Suprapubic skin (tissue), 4 donors: ENCODE measurements at regions not wholly inside any gene's neighbourhood (a gene's known extent, or its start where the extent isn't known, plus 50 kb on each side); places are given as distances from the start of the nearest gene placed in this dataset.

Experiments used
- CTCF ChIP-seq, 2 donors: fragments of 200-600 bp in 1 of 2; fragments of 450-650 bp in 1 of 2; sonication (generic) in 1 of 2; IDR thresholded peaks; one replicate each; pipeline ENCODE4 v1.5.1; 2016 to 2019; ENCODE audit warnings: antibody characterized with exemption in 2 of 2, mild to moderate bottlenecking in 1 of 2, moderate library complexity in 1 of 2
- EP300 ChIP-seq: sonication (generic); formaldehyde crosslinking; IDR thresholded peaks from one replicate; pipeline ENCODE4 v1.6.1; 2017; ENCODE audit warnings: antibody characterized with exemption
- POLR2A ChIP-seq, 2 donors: fragments of 450-650 bp; IDR thresholded peaks; one replicate each; pipeline ENCODE4 v1.6.1; 2017; ENCODE audit warnings: antibody characterized with exemption in 2 of 2, mild to moderate bottlenecking in 2 of 2, moderate library complexity in 2 of 2
- POLR2AphosphoS5 ChIP-seq, 3 donors: sonication (generic); formaldehyde crosslinking; IDR thresholded peaks; one replicate each; pipeline ENCODE4 v1.6.1; 2017; ENCODE audit warnings: antibody characterized with exemption in 3 of 3

GRCh38 chr12:67797753-67798152 lies 149.2 kb downstream of the DYRK2 start:
- TF ChIP-seq CTCF (IDR thresholded peaks at IDR 0.05) = no peak
- no peak for TF ChIP-seq POLR2A (IDR thresholded peaks at IDR 0.05)
- TF ChIP-seq EP300 = no peak
- TF ChIP-seq POLR2AphosphoS5 (IDR thresholded peaks at IDR 0.05) = no peak
